KMS-11 (cell line): ENCODE measurements at regions not wholly inside any gene's neighbourhood (a gene's known extent, or its start where the extent isn't known, plus 50 kb on each side); places are given as distances from the start of the nearest gene placed in this dataset.

Experiments
- H2AFZ ChIP-seq: fragments of 200-600 bp; sonication (generic); 2 replicates; pipeline ENCODE4 v1.6.1; 2016; ENCODE audit warnings: antibody characterized with exemption, mixed run types, low read depth
- H3K27ac ChIP-seq: fragments of 200-600 bp; sonication (generic); 2 replicates; pipeline ENCODE4 v1.6.1; 2016; ENCODE audit warnings: mild to moderate bottlenecking, mixed run types
- H3K27me3 ChIP-seq: fragments of 200-600 bp; sonication (generic); 2 replicates; pipeline ENCODE4 v1.6.1; 2017; ENCODE audit warnings: mild to moderate bottlenecking, low read depth, mixed run types, moderate library complexity; ENCODE audit not compliant: insufficient read depth
- H3K36me3 ChIP-seq: fragments of 200-600 bp; sonication (generic); 2 replicates; pipeline ENCODE4 v1.6.1; 2017; ENCODE audit warnings: mild to moderate bottlenecking, mixed run types; ENCODE audit not compliant: insufficient read depth
- H3K4me1 ChIP-seq: fragments of 200-600 bp; sonication (generic); 2 replicates; pipeline ENCODE4 v1.6.1; 2016; ENCODE audit warnings: mild to moderate bottlenecking, low read depth, mixed run types; ENCODE audit not compliant: poor library complexity, severe bottlenecking
- H3K4me2 ChIP-seq: fragments of 200-600 bp; sonication (generic); 2 replicates; pipeline ENCODE4 v1.7.0; 2016; ENCODE audit warnings: mild to moderate bottlenecking, mixed run types
- H3K4me3 ChIP-seq: fragments of 200-600 bp; sonication (generic); IDR thresholded peaks from 2 replicates; pipeline ENCODE4 v1.6.1; 2017; ENCODE audit warnings: low read depth, low read length, mixed read lengths; ENCODE audit not compliant: insufficient read depth
- H3K79me2 ChIP-seq: fragments of 200-600 bp; sonication (generic); 2 replicates; pipeline ENCODE4 v1.6.1; 2016; ENCODE audit warnings: low read depth, mixed run types; ENCODE audit not compliant: insufficient read depth
- H3K9ac ChIP-seq: fragments of 200-600 bp; sonication (generic); 2 replicates; pipeline ENCODE4 v1.6.1; 2016; ENCODE audit warnings: mild to moderate bottlenecking, mixed run types
- H4K20me1 ChIP-seq: fragments of 200-600 bp; sonication (generic); 2 replicates; pipeline ENCODE4 v1.6.1; 2016; ENCODE audit warnings: mild to moderate bottlenecking, mixed run types; ENCODE audit not compliant: insufficient read depth
- TF ChIP-seq, protein P1 (sequence below): fragments of 200-600 bp; sonication (generic); conservative IDR thresholded peaks from 2 replicates; pipeline ENCODE4 v1.6.1; 2017; ENCODE audit warnings: low read depth, mild to moderate bottlenecking, antibody characterized with exemption, low read length, moderate library complexity, mixed read lengths

DNA sequence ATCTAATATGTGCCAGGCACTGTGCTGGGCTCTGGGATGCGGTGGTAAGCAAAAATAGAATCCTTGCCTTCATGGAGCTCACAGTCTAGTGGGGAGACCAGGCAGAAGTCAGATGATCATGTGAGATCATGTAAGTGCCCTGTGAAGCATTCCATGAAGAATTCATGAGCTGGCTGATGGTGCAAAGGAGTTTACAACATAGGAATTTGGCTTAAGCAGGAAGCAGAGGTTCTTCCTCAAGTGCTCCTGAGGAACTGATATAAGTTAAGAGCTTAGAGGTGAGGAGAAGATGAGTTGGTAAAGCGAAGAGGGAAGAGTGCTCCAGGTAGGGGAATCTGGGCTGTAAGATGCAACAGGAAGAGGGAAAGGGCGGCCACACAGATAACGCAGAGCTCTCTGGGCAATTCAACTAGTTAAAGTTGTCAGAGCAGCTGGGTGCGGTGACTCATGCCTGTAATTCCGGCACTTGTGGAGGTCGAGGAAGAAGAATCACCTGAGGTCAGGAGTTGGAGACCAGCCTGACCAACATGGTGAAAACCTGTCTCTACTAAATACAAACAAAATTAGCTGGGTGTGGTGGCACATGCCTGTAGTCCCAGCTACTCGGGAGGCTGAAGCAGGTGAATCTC lies 78.5 kb upstream of the SPATA31D4 start:
- H3K36me3 ChIP-seq: no peaks in the 10 kb centered on the region
- H3K79me2 ChIP-seq: no peaks in the 10 kb centered on the region
- no peak overlapping the region for H3K4me2 ChIP-seq
- no peaks in the 10 kb centered on the region for H3K4me1 ChIP-seq
- no peaks in the 10 kb centered on the region for H4K20me1 ChIP-seq
- TF ChIP-seq, protein P1, sequence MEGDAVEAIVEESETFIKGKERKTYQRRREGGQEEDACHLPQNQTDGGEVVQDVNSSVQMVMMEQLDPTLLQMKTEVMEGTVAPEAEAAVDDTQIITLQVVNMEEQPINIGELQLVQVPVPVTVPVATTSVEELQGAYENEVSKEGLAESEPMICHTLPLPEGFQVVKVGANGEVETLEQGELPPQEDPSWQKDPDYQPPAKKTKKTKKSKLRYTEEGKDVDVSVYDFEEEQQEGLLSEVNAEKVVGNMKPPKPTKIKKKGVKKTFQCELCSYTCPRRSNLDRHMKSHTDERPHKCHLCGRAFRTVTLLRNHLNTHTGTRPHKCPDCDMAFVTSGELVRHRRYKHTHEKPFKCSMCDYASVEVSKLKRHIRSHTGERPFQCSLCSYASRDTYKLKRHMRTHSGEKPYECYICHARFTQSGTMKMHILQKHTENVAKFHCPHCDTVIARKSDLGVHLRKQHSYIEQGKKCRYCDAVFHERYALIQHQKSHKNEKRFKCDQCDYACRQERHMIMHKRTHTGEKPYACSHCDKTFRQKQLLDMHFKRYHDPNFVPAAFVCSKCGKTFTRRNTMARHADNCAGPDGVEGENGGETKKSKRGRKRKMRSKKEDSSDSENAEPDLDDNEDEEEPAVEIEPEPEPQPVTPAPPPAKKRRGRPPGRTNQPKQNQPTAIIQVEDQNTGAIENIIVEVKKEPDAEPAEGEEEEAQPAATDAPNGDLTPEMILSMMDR: no peak
- no peak overlapping the region for H3K9ac ChIP-seq
- no peak overlapping the region for H3K4me3 ChIP-seq
- no peaks in the 10 kb centered on the region for H3K27me3 ChIP-seq
- H2AFZ ChIP-seq: no peak overlapping the region
- no peak overlapping the region for H3K27ac ChIP-seq

DNA sequence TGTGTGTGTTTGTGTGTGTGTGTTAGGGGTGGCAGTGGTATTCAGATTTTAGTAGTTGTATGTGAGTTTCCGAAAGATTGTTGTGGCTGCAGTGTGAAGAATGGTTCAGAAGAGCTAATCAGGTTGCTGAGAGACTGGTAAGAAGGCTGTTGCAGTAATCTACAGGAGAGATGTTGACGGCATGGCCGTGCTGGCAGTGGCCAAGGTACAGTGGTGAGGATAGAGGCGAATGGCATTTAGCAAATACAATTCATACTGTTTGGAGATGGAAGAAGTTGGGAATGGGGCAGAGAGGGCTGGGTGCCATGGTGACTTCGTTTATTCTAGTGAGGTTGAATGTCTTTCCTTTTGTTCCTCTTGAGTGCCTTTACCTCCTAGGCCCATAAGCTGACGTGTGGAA lies 77.5 kb upstream of the SPATA31D4 start:
- no peak overlapping the region for H3K4me3 ChIP-seq
- H3K27ac ChIP-seq: no peak overlapping the region
- H3K4me2 ChIP-seq: no peak overlapping the region
- no peak overlapping the region for H2AFZ ChIP-seq
- H3K36me3 ChIP-seq: no peaks in the 10 kb centered on the region
- no peak overlapping the region for H3K9ac ChIP-seq
- TF ChIP-seq, protein P1: no peak
- H4K20me1 ChIP-seq: no peaks in the 10 kb centered on the region
- no peaks in the 10 kb centered on the region for H3K79me2 ChIP-seq
- no peaks in the 10 kb centered on the region for H3K4me1 ChIP-seq
- H3K27me3 ChIP-seq: no peaks in the 10 kb centered on the region

DNA sequence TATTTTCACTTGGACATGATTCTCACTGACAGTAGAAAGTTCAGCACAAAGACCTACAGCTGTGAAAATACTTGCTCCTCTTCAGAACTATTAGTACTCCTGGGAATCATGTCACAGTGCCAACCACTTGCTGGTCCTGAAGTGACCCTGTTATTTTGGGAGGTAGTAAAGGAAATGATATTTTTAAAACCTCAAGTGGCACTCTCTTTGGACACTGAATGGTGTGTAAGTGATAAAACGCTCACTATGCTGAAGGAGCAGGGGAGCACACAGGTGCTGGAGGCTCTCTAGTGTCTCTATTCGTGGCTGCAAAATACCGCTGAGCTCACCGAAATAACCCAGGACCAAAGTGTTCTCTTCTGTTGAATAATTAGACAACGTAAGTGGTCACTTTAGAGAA lies 76.9 kb upstream of the SPATA31D4 start:
- H3K4me3 ChIP-seq: no peak overlapping the region
- no peak overlapping the region for H2AFZ ChIP-seq
- no peak overlapping the region for H3K27ac ChIP-seq
- no peaks in the 10 kb centered on the region for H3K36me3 ChIP-seq
- TF ChIP-seq, protein P1: no peak
- no peak overlapping the region for H3K4me2 ChIP-seq
- no peaks in the 10 kb centered on the region for H3K79me2 ChIP-seq
- no peaks in the 10 kb centered on the region for H4K20me1 ChIP-seq
- no peak overlapping the region for H3K9ac ChIP-seq
- no peaks in the 10 kb centered on the region for H3K4me1 ChIP-seq
- no peaks in the 10 kb centered on the region for H3K27me3 ChIP-seq

DNA sequence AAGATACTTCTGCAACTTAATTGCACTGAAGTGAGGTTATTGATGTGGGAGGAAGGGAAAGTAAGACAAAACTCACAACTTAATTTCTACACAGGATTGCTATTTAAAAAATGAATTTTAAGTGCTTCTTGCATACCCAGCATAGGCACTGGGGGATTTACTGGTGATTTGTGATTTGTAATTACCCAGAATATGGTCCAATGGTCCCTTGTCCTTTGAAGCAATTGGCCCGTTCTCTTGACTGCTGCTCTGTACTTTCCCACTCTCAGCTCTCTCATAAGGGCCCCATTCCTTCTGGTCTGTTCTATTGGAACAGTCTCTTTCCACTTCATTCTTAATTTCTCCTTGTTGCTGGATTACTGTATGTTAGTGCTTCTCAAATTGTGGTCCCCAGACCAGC lies 75.4 kb upstream of the SPATA31D4 start:
- no peaks in the 10 kb centered on the region for H3K27me3 ChIP-seq
- no peak overlapping the region for H3K4me3 ChIP-seq
- H4K20me1 ChIP-seq: no peaks in the 10 kb centered on the region
- no peak overlapping the region for H3K4me2 ChIP-seq
- no peak overlapping the region for H3K9ac ChIP-seq
- TF ChIP-seq, protein P1: no peak
- H3K27ac ChIP-seq: no peak overlapping the region
- H3K36me3 ChIP-seq: no peaks in the 10 kb centered on the region
- H2AFZ ChIP-seq: no peak overlapping the region
- H3K79me2 ChIP-seq: no peaks in the 10 kb centered on the region
- H3K4me1 ChIP-seq: no peaks in the 10 kb centered on the region
